SK-N-SH (cell line): ENCODE measurements at regions not wholly inside any gene's neighbourhood (a gene's known extent, or its start where the extent isn't known, plus 50 kb on each side); places are given as distances from the start of the nearest gene placed in this dataset.

ENCODE experiments used
- CTCF ChIA-PET: fragments of 300-600, 350-600 bp; formaldehyde crosslinking; extraction: SDS; loops from one replicate; lab custom pipeline; 2021; lab: Yijun Ruan, JAX
- POLR2A ChIA-PET: fragments of 350-600 bp; sonication (Branson Sonifier 250); formaldehyde crosslinking; extraction: SDS; loops from one replicate; lab custom pipeline; 2020; ENCODE audit warnings: antibody characterized with exemption, inconsistent platforms; lab: Yijun Ruan, JAX
- DNase-seq: peaks from one replicate; pipeline ENCODE4 v3.0.0; 2012
- H2AFZ ChIP-seq: fragments of 200-600 bp; sonication (generic); 2 replicates; pipeline ENCODE4 v1.8.1; 2016; ENCODE audit warnings: antibody characterized with exemption, mild to moderate bottlenecking, low read depth
- H3F3A ChIP-seq: fragments of 200-600 bp; sonication (generic); replicated peaks from 2 replicates; pipeline ENCODE3; 2016; ENCODE audit warnings: antibody characterized with exemption, mild to moderate bottlenecking; ENCODE audit not compliant: insufficient read depth
- H3K27ac ChIP-seq, 2 experiments: fragments of 200-500 bp in 1 of 2; fragments of 200-600 bp in 1 of 2; sonication (Bioruptor generic) in 1 of 2; sonication (generic), shearing (Covaris generic) in 1 of 2; 2 replicates each; pipeline versions ENCODE4 v1.5.1 to v1.6.1; 2014 to 2016; ENCODE audit warnings: low read depth in 2 of 2, inconsistent platforms in 1 of 2, low read length in 1 of 2, mild to moderate bottlenecking in 1 of 2, mixed read lengths in 1 of 2
- H3K27me3 ChIP-seq: fragments of 200-600 bp; sonication (generic), shearing (Covaris generic); 2 replicates; pipeline ENCODE4 v1.6.1; 2016; ENCODE audit warnings: mixed run types; ENCODE audit not compliant: insufficient read depth
- H3K36me3 ChIP-seq, 2 experiments: fragments of 200-500 bp in 1 of 2; fragments of 200-600 bp in 1 of 2; sonication (Bioruptor generic) in 1 of 2; sonication (generic) in 1 of 2; replicated peaks in 1 of 2; 2 replicates each; pipeline versions ENCODE3 to v1.5.1; 2014 to 2016; ENCODE audit warnings: low read length in 1 of 2, mild to moderate bottlenecking in 1 of 2; ENCODE audit not compliant: insufficient read depth in 2 of 2, control insufficient read depth in 1 of 2
- H3K4me1 ChIP-seq, 2 experiments: fragments of 200-500 bp in 1 of 2; fragments of 200-600 bp in 1 of 2; sonication (Bioruptor generic) in 1 of 2; sonication (generic), shearing (Covaris generic) in 1 of 2; 2 replicates each; pipeline versions ENCODE4 v1.5.1 to v1.6.1; 2014 to 2016; ENCODE audit warnings: low read depth in 1 of 2, low read length in 1 of 2, mixed run types in 1 of 2; ENCODE audit not compliant: insufficient read depth in 2 of 2, control insufficient read depth in 1 of 2
- H3K4me2 ChIP-seq: fragments of 200-600 bp; sonication (generic), shearing (Covaris generic); 2 replicates; pipeline ENCODE4 v1.6.1; 2017; ENCODE audit warnings: mixed run types
- H3K4me3 ChIP-seq, 2 experiments: fragments of 200-500 bp in 1 of 2; fragments of 200-600 bp in 1 of 2; sonication (Bioruptor generic) in 1 of 2; sonication (generic), shearing (Covaris generic) in 1 of 2; 2 replicates each; pipeline versions ENCODE4 v1.5.1 to v1.8.1; 2014 to 2016; ENCODE audit warnings: low read depth in 2 of 2, inconsistent platforms in 1 of 2, low read length in 1 of 2, mild to moderate bottlenecking in 1 of 2, mixed read lengths in 1 of 2, moderate library complexity in 1 of 2
- H3K79me2 ChIP-seq: fragments of 200-600 bp; sonication (generic); 2 replicates; pipeline ENCODE4 v1.8.1; 2017; ENCODE audit warnings: mild to moderate bottlenecking; ENCODE audit not compliant: insufficient read depth
- H3K9ac ChIP-seq: fragments of 200-600 bp; sonication (generic); 2 replicates; pipeline ENCODE4 v1.6.1; 2017; ENCODE audit warnings: mixed run types
- H3K9me2 ChIP-seq: fragments of 200-600 bp; sonication (generic); 2 replicates; pipeline ENCODE4 v1.6.1; 2017; ENCODE audit warnings: mixed run types
- H3K9me3 ChIP-seq: fragments of 200-600 bp; sonication (generic); 2 replicates; pipeline ENCODE4 v1.6.1; 2017; ENCODE audit warnings: mixed run types, mild to moderate bottlenecking, moderate library complexity
- H4K20me1 ChIP-seq: fragments of 200-600 bp; sonication (generic); 2 replicates; pipeline ENCODE4 v1.6.1; 2017; ENCODE audit warnings: mild to moderate bottlenecking, mixed run types; ENCODE audit not compliant: insufficient read depth
- CTCF ChIP-seq: fragments of 200-600 bp; sonication (generic); IDR thresholded peaks from 2 replicates; pipeline ENCODE4 v1.6.1; 2017; ENCODE audit warnings: antibody characterized with exemption, mild to moderate bottlenecking, moderate library complexity
- ELF1 ChIP-seq: IDR thresholded peaks from 2 replicates; pipeline ENCODE4 v1.4.0; 2012
- EZH2phosphoT487 ChIP-seq: fragments of 200-600 bp; sonication (generic); IDR thresholded peaks from 2 replicates; pipeline ENCODE4 v1.6.1; 2017; ENCODE audit warnings: low read depth, mixed run types, mild to moderate bottlenecking, antibody characterized with exemption, moderate library complexity, borderline replicate concordance
- JUND ChIP-seq: IDR thresholded peaks from 2 replicates; pipeline ENCODE4 v1.4.0; 2012
- MAX ChIP-seq: IDR thresholded peaks from 2 replicates; pipeline ENCODE4 v1.4.0; 2012; ENCODE audit warnings: low read depth
- NFIC ChIP-seq: IDR thresholded peaks from 2 replicates; pipeline ENCODE4 v1.4.0; 2012; ENCODE audit warnings: borderline replicate concordance
- PBX3 ChIP-seq: IDR thresholded peaks from 2 replicates; pipeline ENCODE4; 2012
- REST ChIP-seq: IDR thresholded peaks from 2 replicates; pipeline ENCODE4 v1.6.1; 2012; ENCODE audit warnings: mild to moderate bottlenecking, low read depth, low read length, moderate library complexity
- RFX5 ChIP-seq: IDR thresholded peaks from 2 replicates; pipeline ENCODE4 v1.6.1; 2012; ENCODE audit warnings: mild to moderate bottlenecking, improper control_type of control experiment, low read length
- TEAD4 ChIP-seq: IDR thresholded peaks from 2 replicates; pipeline ENCODE4 v1.4.0; 2012; ENCODE audit warnings: mild to moderate bottlenecking, borderline replicate concordance; ENCODE audit not compliant: insufficient read depth
- USF1 ChIP-seq: IDR thresholded peaks from 2 replicates; pipeline ENCODE4 v1.4.0; 2012; ENCODE audit warnings: low read depth, borderline replicate concordance
- YY1 ChIP-seq: IDR thresholded peaks from 2 replicates; pipeline ENCODE4 v1.4.0; 2012; ENCODE audit warnings: low read depth, mild to moderate bottlenecking
- WGBS: methylation state at CpG from one replicate; pipeline ENCODE4 v1.1.6; 2017; ENCODE audit warnings: low lambda C conversion rate; 5-methylcytosine and 5-hydroxymethylcytosine counted together

- Histone ChIP-seq H2AFZ (no peak overlapping the region), H3K36me3 (no peaks in the 10 kb centered on the region), H3K4me2 (no peak overlapping the region), H3K27me3 (peaks cover 28% of the 10 kb centered on the region; the same call in 1 of the 2 replicates), H3K9me2 (no peaks in the 10 kb centered on the region), H3F3A (no peaks in the 10 kb centered on the region), H3K27ac (no peak overlapping the region), H3K4me3 (no peak overlapping the region), H3K79me2 (no peaks in the 10 kb centered on the region), H3K9me3 (no peaks in the 10 kb centered on the region), H3K4me1 (peaks cover 0 to 11% of the 10 kb centered on the region in 2 experiments; a peak in 1 of 4 replicates), H3K9ac (no peak overlapping the region), H4K20me1 (no peaks in the 10 kb centered on the region)
- POLR2A ChIA-PET = no interaction called here
- CTCF ChIA-PET = interaction anchor here (0.7 to 0.9 kb wide), 2 partner anchors 67 to 302 kb away, joined by 3 read pairs; no protein-coding TSS in a partner anchor
- no peak for DNase-seq
- TF ChIP-seq PBX3 = no peak
- TF ChIP-seq MAX = no peak
- TF ChIP-seq JUND = no peak
- no peak for TF ChIP-seq USF1
- no peak for TF ChIP-seq REST
- no peak for TF ChIP-seq CTCF
These were observed 301.5 kb upstream of the TLE3 start for GRCh38 chr15:70399204-70399603.

GRCh38 chr15:70398694-70399093, 301.0 kb upstream of the TLE3 start:
- TF ChIP-seq REST = no peak
- TF ChIP-seq EZH2phosphoT487 = no peak
- TF ChIP-seq NFIC = no peak
- no peak for TF ChIP-seq ELF1
- TF ChIP-seq YY1 = no peak
- no peak for TF ChIP-seq PBX3
- TF ChIP-seq TEAD4 = no peak
- TF ChIP-seq RFX5 = no peak
- no peak overlapping the region for H3K4me3 ChIP-seq
- no peaks in the 10 kb centered on the region for H4K20me1 ChIP-seq
- no peak for DNase-seq
- 84% methylated on average over 4 of the region's 4 CpGs for WGBS
- no peak overlapping the region for H3K27ac ChIP-seq
- H3F3A ChIP-seq = no peaks in the 10 kb centered on the region
- no peak overlapping the region for H3K9ac ChIP-seq
- no peak overlapping the region for H2AFZ ChIP-seq
- H3K9me3 ChIP-seq = no peaks in the 10 kb centered on the region
- H3K27me3 ChIP-seq = peaks cover 28% of the 10 kb centered on the region; the same call in 1 of the 2 replicates
- no peak overlapping the region for H3K4me2 ChIP-seq
- H3K9me2 ChIP-seq = no peaks in the 10 kb centered on the region
- no peaks in the 10 kb centered on the region for H3K79me2 ChIP-seq
- peaks cover 0 to 11% of the 10 kb centered on the region in 2 experiments; a peak in 1 of 4 replicates for H3K4me1 ChIP-seq
- no peaks in the 10 kb centered on the region for H3K36me3 ChIP-seq
- ChIA-PET CTCF (interaction anchor here (0.7 kb wide), 1 partner anchor 302 kb away, joined by 3 read pairs; no protein-coding TSS in a partner anchor), POLR2A (no interaction called here)
